Nephron progenitor cell (in vitro differentiated cells): ENCODE measurements at regions not wholly inside any gene's neighbourhood (a gene's known extent, or its start where the extent isn't known, plus 50 kb on each side); places are given as distances from the start of the nearest gene placed in this dataset.

Experiments used
- DNase-seq: peaks from one replicate; pipeline ENCODE4 v3.0.0; 2021
- H3K27ac Mint-ChIP-seq: 2 replicates; pipeline ENCODE4 v1.8.0; 2021; ENCODE audit warnings: mild to moderate bottlenecking, moderate library complexity, mixed read lengths
- H3K27me3 Mint-ChIP-seq: 2 replicates; pipeline ENCODE4 v1.8.0; 2021; ENCODE audit warnings: mild to moderate bottlenecking, low read depth, mixed read lengths; ENCODE audit not compliant: poor library complexity
- H3K36me3 Mint-ChIP-seq: 2 replicates; pipeline ENCODE4 v1.8.0; 2021; ENCODE audit warnings: low read depth, mixed read lengths
- H3K4me1 Mint-ChIP-seq: 2 replicates; pipeline ENCODE4 v1.8.0; 2021; ENCODE audit warnings: mixed read lengths
- H3K4me3 Mint-ChIP-seq: 2 replicates; pipeline ENCODE4 v1.8.0; 2021; ENCODE audit warnings: mild to moderate bottlenecking, moderate library complexity, mixed read lengths
- H3K9me3 Mint-ChIP-seq: 2 replicates; pipeline ENCODE4 v1.8.0; 2021; ENCODE audit warnings: mild to moderate bottlenecking, moderate library complexity, mixed read lengths
- TF ChIP-seq, protein P1 (sequence below): fragments of 200-600 bp; sonication (generic); IDR thresholded peaks from 2 replicates; pipeline ENCODE4 v1.5.0; 2021; ENCODE audit warnings: antibody characterized with exemption

DNA sequence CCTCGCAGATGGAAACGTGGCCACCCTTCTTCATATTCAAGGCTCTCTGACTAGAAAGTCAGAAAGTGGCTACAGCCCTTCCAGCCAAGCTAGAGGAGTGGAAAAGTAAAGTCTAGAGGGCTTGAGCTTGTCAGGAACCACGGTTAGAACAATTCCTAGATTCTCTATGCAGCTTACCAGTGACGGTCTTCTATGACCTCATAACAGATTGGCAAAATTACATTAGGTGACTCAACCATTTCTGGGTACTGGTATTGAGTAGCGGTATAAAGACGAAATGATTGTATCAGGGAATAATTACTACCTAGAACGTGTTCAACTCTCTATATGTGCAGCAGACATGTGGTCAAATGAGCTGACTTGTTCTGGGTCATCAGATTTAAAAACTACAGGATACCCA is 155.0 kb upstream of the RUNX1 start:
- TF ChIP-seq, protein P1, sequence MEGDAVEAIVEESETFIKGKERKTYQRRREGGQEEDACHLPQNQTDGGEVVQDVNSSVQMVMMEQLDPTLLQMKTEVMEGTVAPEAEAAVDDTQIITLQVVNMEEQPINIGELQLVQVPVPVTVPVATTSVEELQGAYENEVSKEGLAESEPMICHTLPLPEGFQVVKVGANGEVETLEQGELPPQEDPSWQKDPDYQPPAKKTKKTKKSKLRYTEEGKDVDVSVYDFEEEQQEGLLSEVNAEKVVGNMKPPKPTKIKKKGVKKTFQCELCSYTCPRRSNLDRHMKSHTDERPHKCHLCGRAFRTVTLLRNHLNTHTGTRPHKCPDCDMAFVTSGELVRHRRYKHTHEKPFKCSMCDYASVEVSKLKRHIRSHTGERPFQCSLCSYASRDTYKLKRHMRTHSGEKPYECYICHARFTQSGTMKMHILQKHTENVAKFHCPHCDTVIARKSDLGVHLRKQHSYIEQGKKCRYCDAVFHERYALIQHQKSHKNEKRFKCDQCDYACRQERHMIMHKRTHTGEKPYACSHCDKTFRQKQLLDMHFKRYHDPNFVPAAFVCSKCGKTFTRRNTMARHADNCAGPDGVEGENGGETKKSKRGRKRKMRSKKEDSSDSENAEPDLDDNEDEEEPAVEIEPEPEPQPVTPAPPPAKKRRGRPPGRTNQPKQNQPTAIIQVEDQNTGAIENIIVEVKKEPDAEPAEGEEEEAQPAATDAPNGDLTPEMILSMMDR = no peak
- Mint-ChIP-seq H3K4me3 (no peak overlapping the region), H3K4me1 (peaks cover 26% of the 10 kb centered on the region), H3K27me3 (peaks cover 3% of the 10 kb centered on the region), H3K27ac (no peak overlapping the region), H3K36me3 (no peaks in the 10 kb centered on the region), H3K9me3 (no peaks in the 10 kb centered on the region)
- no peak for DNase-seq

DNA sequence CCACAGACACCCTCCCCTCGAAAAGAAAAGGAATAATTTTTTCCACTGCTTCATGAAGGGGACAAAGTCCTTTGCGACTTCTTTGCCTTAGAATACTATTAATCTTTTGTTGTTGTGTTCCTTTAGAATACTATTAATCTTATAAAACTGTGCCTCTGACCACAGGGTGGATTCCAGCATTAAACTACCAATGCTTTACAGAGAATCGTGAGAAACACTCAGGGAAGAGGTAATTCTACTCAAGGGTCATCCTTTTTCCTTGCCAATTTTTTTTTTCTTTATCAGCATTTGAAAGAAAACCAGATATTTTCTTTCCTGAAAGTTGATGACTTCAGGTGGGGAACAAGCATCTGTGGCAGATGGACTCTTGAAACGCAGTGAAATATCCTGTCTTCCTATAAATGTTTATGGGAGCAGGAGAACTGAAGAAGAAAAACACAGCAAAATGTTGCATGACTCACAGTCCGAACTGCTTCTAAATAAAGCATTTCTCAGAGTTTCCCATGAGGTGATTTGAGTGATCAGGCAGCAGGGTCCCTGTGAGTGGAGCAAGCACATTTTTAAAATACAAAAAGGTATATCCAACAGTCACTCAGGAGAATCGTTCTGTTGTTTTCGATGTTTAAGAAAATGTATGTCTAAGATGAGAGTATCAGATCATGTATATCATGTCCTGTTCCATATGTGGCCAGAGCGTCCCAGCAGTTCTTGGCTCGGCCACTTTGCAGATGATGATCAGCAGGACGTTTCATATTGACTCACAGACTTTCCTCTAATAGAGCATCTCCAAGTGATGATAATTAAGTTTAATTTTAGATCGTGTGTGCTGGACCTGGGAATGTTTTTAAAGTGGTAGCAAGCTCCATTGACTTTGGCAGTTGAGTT is 154.2 kb upstream of the RUNX1 start:
- no peak for DNase-seq
- H3K36me3 Mint-ChIP-seq = no peaks in the 10 kb centered on the region
- no peaks in the 10 kb centered on the region for H3K9me3 Mint-ChIP-seq
- no peak overlapping the region for H3K4me3 Mint-ChIP-seq
- H3K27ac Mint-ChIP-seq = no peak overlapping the region
- peaks cover 26% of the 10 kb centered on the region for H3K4me1 Mint-ChIP-seq
- TF ChIP-seq, protein P1 = no peak
- peaks cover 3% of the 10 kb centered on the region for H3K27me3 Mint-ChIP-seq

DNA sequence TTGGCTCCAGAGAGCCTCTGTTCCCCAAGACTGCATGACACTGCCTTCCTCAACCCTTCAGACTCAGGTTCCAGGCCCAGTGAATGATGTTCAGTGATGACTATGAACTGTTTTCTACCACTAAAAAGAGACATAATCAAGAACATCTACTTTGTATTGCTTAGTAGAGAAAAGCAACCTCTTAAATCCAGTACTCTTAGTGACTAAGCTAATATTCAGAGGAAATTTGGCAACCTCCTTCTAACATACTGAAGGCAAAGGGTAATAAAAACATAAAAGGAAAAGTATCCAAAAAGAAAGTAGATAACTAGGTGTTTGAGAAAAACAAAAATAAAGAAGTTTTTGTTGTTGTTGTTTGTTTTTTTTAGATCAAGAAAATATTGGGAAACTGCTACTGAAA is 153.3 kb upstream of the RUNX1 start:
- no peak overlapping the region for H3K27ac Mint-ChIP-seq
- peaks cover 26% of the 10 kb centered on the region for H3K4me1 Mint-ChIP-seq
- H3K9me3 Mint-ChIP-seq = no peaks in the 10 kb centered on the region
- no peak overlapping the region for H3K4me3 Mint-ChIP-seq
- TF ChIP-seq, protein P1 = no peak
- peaks cover 3% of the 10 kb centered on the region for H3K27me3 Mint-ChIP-seq
- DNase-seq = no peak
- H3K36me3 Mint-ChIP-seq = no peaks in the 10 kb centered on the region

DNA sequence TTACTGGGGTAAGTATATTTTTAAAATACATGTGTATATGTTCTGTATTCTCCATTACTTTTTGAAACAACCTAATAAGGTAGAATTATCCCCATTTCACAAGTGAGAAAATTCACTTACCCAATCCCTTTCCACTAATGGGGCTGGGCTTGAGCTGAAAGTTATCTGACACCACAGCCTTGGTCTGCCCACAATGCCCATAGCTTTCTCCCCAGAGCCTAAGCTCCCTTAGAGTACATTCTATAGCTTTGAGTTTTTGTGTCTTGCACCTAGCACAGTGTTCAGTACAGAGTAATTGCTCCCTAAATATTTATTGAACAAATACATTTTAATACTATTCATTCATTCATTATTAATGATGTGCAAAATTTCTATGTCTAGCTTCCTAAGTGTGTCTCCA is 152.7 kb upstream of the RUNX1 start:
- no peak for DNase-seq
- H3K27me3 Mint-ChIP-seq = peaks cover 3% of the 10 kb centered on the region
- no peaks in the 10 kb centered on the region for H3K36me3 Mint-ChIP-seq
- H3K4me3 Mint-ChIP-seq = no peak overlapping the region
- TF ChIP-seq, protein P1 = no peak
- peaks cover 24% of the 10 kb centered on the region for H3K4me1 Mint-ChIP-seq
- no peak overlapping the region for H3K27ac Mint-ChIP-seq
- no peaks in the 10 kb centered on the region for H3K9me3 Mint-ChIP-seq

DNA sequence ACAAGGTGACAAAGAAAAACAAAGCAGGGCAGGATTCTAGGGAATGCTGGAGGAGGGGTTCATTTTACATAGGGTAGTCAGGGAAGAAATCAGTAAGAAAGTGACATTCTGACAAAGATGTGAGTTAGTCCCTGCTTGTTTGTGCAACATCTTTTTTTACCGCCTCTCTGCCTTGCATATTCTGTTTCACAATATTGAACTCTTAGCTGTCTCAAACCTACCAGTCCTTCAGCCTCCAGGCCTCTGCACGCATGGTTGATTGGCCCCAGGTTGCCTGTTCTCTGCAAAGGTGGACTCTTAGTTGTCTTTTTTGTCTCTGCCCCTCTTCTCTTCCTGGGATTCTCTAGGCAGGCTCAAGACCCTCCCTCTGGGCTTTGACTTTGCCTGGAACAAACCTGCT is 152.2 kb upstream of the RUNX1 start:
- H3K36me3 Mint-ChIP-seq = no peaks in the 10 kb centered on the region
- H3K27me3 Mint-ChIP-seq = peaks cover 3% of the 10 kb centered on the region
- DNase-seq = no peak

More for the DNA sequence above, 152.2 kb upstream of the RUNX1 start:
- Mint-ChIP-seq H3K4me3 (no peak overlapping the region), H3K9me3 (no peaks in the 10 kb centered on the region), H3K27ac (no peak overlapping the region), H3K4me1 (peaks cover 19% of the 10 kb centered on the region)
- TF ChIP-seq, protein P1 = no peak
